Hepatocyte (in vitro differentiated cells): ENCODE measurements at regions not wholly inside any gene's neighbourhood (a gene's known extent, or its start where the extent isn't known, plus 50 kb on each side); places are given as distances from the start of the nearest gene placed in this dataset.

Experiments
- DNase-seq: peaks from one replicate; pipeline ENCODE4 v3.0.0-alpha.2; 2016; ENCODE audit warnings: low spot score
- H2AFZ ChIP-seq: fragments of 200-600 bp; sonication (generic); 2 replicates; pipeline ENCODE4 v1.6.0; 2016; ENCODE audit warnings: antibody characterized with exemption, mild to moderate bottlenecking
- H3K27ac ChIP-seq: fragments of 200-600 bp; sonication (generic); 2 replicates; pipeline ENCODE4 v1.5.1; 2016; ENCODE audit warnings: mild to moderate bottlenecking
- H3K27me3 ChIP-seq: fragments of 200-600 bp; sonication (generic); 2 replicates; pipeline ENCODE4 v1.6.1; 2016
- H3K36me3 ChIP-seq: fragments of 200-600 bp; sonication (generic); replicated peaks from 2 replicates; pipeline ENCODE4 v1.5.1; 2016; ENCODE audit warnings: low read depth; ENCODE audit not compliant: insufficient read depth
- H3K4me1 ChIP-seq: fragments of 200-600 bp; sonication (generic); 2 replicates; pipeline ENCODE4 v1.5.1; 2016; ENCODE audit warnings: mild to moderate bottlenecking, moderate library complexity; ENCODE audit not compliant: insufficient read depth
- H3K4me2 ChIP-seq: fragments of 200-600 bp; sonication (generic); 2 replicates; pipeline ENCODE4 v1.6.0; 2016
- H3K4me3 ChIP-seq: fragments of 200-600 bp; sonication (generic); 2 replicates; pipeline ENCODE4 v1.5.1; 2016; ENCODE audit warnings: mild to moderate bottlenecking
- H3K79me2 ChIP-seq: fragments of 200-600 bp; sonication (generic); 2 replicates; pipeline ENCODE4 v1.6.0; 2017; ENCODE audit warnings: mild to moderate bottlenecking
- H3K9me2 ChIP-seq: fragments of 200-600 bp; sonication (generic); replicated peaks from 2 replicates; pipeline ENCODE4 v1.6.0; 2017; ENCODE audit warnings: mild to moderate bottlenecking; ENCODE audit not compliant: insufficient read depth
- H3K9me3 ChIP-seq: fragments of 200-600 bp; sonication (generic); 2 replicates; pipeline ENCODE4 v1.5.1; 2016; ENCODE audit warnings: low read depth, mild to moderate bottlenecking
- H4K20me1 ChIP-seq: fragments of 200-600 bp; sonication (generic); 2 replicates; pipeline ENCODE4 v1.6.0; 2016; ENCODE audit warnings: mild to moderate bottlenecking; ENCODE audit not compliant: insufficient read depth, poor library complexity, severe bottlenecking
- EZH2 ChIP-seq: fragments of 200-600 bp; sonication (generic); IDR thresholded peaks from 2 replicates; pipeline ENCODE4 v1.6.1; 2016; ENCODE audit warnings: antibody characterized with exemption, mild to moderate bottlenecking, borderline replicate concordance
- EZH2phosphoT487 ChIP-seq: fragments of 200-600 bp; sonication (generic); IDR thresholded peaks from one replicate; pipeline ENCODE4 v1.6.1; 2018; ENCODE audit warnings: antibody characterized with exemption, mild to moderate bottlenecking, low read depth, moderate library complexity; ENCODE audit not compliant: unreplicated experiment, severe bottlenecking
- WGBS: methylation state at CpG from one replicate; pipeline ENCODE4 v1.1.6; 2016; ENCODE audit warnings: low lambda C conversion rate; ENCODE audit errors: missing lambda C conversion rate; 5-methylcytosine and 5-hydroxymethylcytosine counted together
- TF ChIP-seq, protein P1 (sequence below): fragments of 200-600 bp; sonication (generic); IDR thresholded peaks from 2 replicates; pipeline ENCODE4 v1.5.1; 2016; ENCODE audit warnings: antibody characterized with exemption, mild to moderate bottlenecking; ENCODE audit not compliant: poor library complexity

DNA sequence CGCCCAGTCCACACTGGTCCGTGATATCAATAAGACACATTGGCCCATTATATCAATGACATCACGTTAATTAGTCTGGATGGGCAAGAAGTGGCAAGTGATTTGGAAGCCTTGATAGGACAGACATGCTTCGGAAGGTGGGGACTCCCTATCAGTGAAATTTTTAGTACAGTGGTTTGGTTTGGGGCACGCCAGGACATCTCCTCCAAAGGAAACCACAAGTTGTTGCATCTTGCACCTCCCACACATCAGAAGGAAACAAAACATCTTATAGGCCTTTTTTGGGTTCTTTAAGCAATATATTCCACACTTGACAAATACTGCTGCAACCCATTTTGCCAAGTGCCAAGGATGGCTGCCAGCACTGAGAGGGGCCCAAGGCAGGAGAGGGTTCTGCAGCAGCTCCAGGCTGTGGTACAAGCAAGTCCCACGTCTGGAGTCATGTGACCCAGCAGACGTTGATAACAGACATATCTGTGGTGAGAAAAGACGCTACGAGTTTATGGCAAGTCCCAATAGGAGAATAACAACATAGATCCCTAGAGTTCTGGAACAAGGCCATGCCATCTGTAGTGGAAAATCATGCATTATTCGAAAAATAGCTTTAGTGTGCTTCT is 95.3 kb upstream of the DISP3 start:
- Histone ChIP-seq H3K79me2 (no peaks in the 10 kb centered on the region), H3K9me2 (no peaks in the 10 kb centered on the region), H3K9me3 (no peaks in the 10 kb centered on the region), H3K36me3 (no peaks in the 10 kb centered on the region), H3K27me3 (peaks cover 11% of the 10 kb centered on the region), H2AFZ (no peak overlapping the region), H3K4me2 (no peak overlapping the region), H3K4me1 (no peaks in the 10 kb centered on the region), H3K27ac (no peak overlapping the region), H4K20me1 (no peaks in the 10 kb centered on the region), H3K4me3 (no peak overlapping the region)
- TF ChIP-seq EZH2phosphoT487 (no peak), EZH2 (no peak)
- DNase-seq, result no peak
- 76% methylated on average over 10 of the region's 10 CpGs for WGBS

DNA sequence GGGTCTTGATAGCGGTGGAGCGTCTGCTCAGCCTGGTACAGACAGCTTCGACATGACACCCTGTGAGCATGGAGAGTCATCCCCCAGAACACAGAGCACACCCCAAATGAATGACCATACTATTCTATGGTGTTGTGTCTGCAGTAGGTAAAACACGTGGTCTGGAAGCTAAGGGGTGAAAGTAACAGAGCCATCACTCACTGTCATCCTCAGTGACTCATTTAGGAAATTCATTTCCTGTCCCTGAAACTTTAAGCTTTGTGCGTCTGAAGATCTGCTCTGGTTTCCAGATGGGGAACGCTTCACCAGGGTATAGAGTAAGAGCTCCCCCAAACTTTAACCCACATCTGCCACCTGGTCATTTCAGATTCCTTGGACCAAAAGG is 94.8 kb upstream of the DISP3 start:
- no peaks in the 10 kb centered on the region for H4K20me1 ChIP-seq
- H3K79me2 ChIP-seq, result no peaks in the 10 kb centered on the region
- peaks cover 11% of the 10 kb centered on the region for H3K27me3 ChIP-seq
- TF ChIP-seq EZH2phosphoT487, result no peak
- TF ChIP-seq, protein P1, sequence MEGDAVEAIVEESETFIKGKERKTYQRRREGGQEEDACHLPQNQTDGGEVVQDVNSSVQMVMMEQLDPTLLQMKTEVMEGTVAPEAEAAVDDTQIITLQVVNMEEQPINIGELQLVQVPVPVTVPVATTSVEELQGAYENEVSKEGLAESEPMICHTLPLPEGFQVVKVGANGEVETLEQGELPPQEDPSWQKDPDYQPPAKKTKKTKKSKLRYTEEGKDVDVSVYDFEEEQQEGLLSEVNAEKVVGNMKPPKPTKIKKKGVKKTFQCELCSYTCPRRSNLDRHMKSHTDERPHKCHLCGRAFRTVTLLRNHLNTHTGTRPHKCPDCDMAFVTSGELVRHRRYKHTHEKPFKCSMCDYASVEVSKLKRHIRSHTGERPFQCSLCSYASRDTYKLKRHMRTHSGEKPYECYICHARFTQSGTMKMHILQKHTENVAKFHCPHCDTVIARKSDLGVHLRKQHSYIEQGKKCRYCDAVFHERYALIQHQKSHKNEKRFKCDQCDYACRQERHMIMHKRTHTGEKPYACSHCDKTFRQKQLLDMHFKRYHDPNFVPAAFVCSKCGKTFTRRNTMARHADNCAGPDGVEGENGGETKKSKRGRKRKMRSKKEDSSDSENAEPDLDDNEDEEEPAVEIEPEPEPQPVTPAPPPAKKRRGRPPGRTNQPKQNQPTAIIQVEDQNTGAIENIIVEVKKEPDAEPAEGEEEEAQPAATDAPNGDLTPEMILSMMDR, result no peak
- TF ChIP-seq EZH2, result no peak
- H3K4me3 ChIP-seq, result no peak overlapping the region
- H3K9me2 ChIP-seq, result no peaks in the 10 kb centered on the region
- H3K36me3 ChIP-seq, result no peaks in the 10 kb centered on the region
- H3K4me1 ChIP-seq, result no peaks in the 10 kb centered on the region
- H3K4me2 ChIP-seq, result no peak overlapping the region
- no peaks in the 10 kb centered on the region for H3K9me3 ChIP-seq
- H3K27ac ChIP-seq, result no peak overlapping the region
- no peak for DNase-seq
- H2AFZ ChIP-seq, result no peak overlapping the region
- WGBS, result 62% methylated on average over 6 of the region's 6 CpGs

DNA sequence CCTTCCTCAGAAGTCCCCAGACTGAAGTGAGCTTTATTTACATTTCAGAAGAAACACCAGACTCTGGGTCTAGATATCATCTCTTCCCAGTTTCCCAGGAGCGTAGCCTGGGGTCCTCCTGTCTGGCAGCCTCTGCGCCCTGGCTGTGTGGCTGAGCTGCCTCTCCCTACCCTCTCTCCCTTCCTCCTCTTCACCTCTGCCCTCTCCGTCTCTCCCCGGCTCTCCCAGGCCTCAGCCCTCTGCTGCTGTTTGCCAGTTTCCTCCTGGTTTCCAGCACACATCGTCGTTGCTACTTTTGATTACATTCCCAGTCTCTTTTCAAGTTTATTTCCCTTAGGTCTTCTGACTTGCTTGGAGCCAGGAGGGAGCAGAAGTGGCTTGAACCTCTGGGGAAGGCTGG is 91.1 kb upstream of the DISP3 start:
- peaks cover 23% of the 10 kb centered on the region for H3K27me3 ChIP-seq
- H3K4me2 ChIP-seq, result no peak overlapping the region
- DNase-seq, result no peak
- TF ChIP-seq EZH2phosphoT487 (no peak), EZH2 (no peak)
- TF ChIP-seq, protein P1, result no peak
- H2AFZ ChIP-seq, result no peak overlapping the region
- WGBS, result 30% methylated on average over 6 of the region's 6 CpGs
- H3K79me2 ChIP-seq, result no peaks in the 10 kb centered on the region
- H3K4me1 ChIP-seq, result no peaks in the 10 kb centered on the region
- no peaks in the 10 kb centered on the region for H4K20me1 ChIP-seq
- no peak overlapping the region for H3K27ac ChIP-seq
- H3K9me2 ChIP-seq, result no peaks in the 10 kb centered on the region
- H3K4me3 ChIP-seq, result no peak overlapping the region
- no peaks in the 10 kb centered on the region for H3K9me3 ChIP-seq
- no peaks in the 10 kb centered on the region for H3K36me3 ChIP-seq

GRCh38 chr1:11388617-11389016 is 90.3 kb upstream of the DISP3 start:
- WGBS, result 86% methylated on average over 9 of the region's 9 CpGs

More at GRCh38 chr1:11388617-11389016, 90.3 kb upstream of the DISP3 start:
- Histone ChIP-seq H3K9me2 (no peaks in the 10 kb centered on the region), H3K27ac (no peak overlapping the region), H3K27me3 (peaks cover 23% of the 10 kb centered on the region), H2AFZ (no peak overlapping the region), H3K4me2 (no peak overlapping the region), H3K79me2 (no peaks in the 10 kb centered on the region), H4K20me1 (no peaks in the 10 kb centered on the region), H3K4me3 (no peak overlapping the region), H3K9me3 (no peaks in the 10 kb centered on the region), H3K36me3 (no peaks in the 10 kb centered on the region), H3K4me1 (no peaks in the 10 kb centered on the region)
- no peak for DNase-seq
- TF ChIP-seq EZH2phosphoT487, result no peak
- no peak for TF ChIP-seq EZH2
